Epithelial cell of esophagus (primary cell): ENCODE measurements at regions not wholly inside any gene's neighbourhood (a gene's known extent, or its start where the extent isn't known, plus 50 kb on each side); places are given as distances from the start of the nearest gene placed in this dataset.

Source experiments
- DNase-seq: peaks from one replicate; pipeline ENCODE4 v3.0.0; 2010; ENCODE audit warnings: low read depth
- H3K4me3 ChIP-seq: 2 replicates; pipeline ENCODE4 v1.5.1; 2011; ENCODE audit warnings: mild to moderate bottlenecking, low read length, control low read depth
- CTCF ChIP-seq: IDR thresholded peaks from 2 replicates; pipeline ENCODE4 v1.5.1; 2011; ENCODE audit warnings: low read depth, mild to moderate bottlenecking, low read length, control low read depth, inconsistent platforms; ENCODE audit not compliant: insufficient read depth; ENCODE audit errors: missing control alignments

- no peak overlapping the region for H3K4me3 ChIP-seq
- TF ChIP-seq CTCF = no peak
- DNase-seq = no peak
Observed at GRCh38 chr3:117886147-117886546, 1148.5 kb downstream of the IGSF11 start.

DNA sequence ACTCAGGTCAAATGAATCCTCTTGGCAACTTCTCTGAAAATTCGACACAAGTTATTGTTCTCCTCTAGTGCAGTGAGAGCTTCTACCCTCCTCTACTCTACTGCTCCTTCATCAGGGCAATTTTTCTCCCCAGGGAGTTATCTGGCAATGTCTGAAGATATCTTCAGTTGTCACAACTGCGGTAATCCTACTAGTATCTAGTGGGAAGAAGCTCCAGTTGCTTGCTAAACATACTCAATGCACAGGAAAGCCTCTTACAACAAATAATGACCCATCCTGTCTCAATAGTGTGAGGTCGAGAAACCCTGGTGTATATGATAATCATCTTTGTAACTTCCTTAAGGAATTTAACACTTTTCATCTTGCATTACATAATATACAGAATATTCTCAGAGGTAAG, 1147.6 kb downstream of the IGSF11 start:
- no peak overlapping the region for H3K4me3 ChIP-seq
- no peak for TF ChIP-seq CTCF
- no peak for DNase-seq

DNA sequence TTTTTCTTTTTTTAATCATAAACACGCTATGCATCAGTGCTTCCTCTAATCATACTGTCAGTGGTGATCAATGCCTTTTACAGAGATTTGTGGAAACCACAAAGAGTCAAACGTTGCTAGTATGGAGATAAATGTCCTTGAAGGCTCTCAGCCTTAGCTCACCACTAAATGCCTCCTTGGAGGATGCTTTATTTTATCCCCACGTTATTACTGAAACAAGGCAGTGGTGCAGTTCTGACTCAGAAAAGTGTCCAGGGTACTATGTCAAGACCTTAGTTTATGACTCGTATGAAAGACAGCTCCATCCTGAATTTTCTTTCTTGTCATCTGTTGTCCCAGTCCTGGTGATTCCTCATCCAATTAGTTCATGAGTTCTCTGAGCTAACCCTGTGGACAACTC, 1146.7 kb downstream of the IGSF11 start:
- TF ChIP-seq CTCF = no peak
- no peak for DNase-seq
- H3K4me3 ChIP-seq = no peak overlapping the region

GRCh38 chr3:117892431-117892841, 1142.2 kb downstream of the IGSF11 start:
- TF ChIP-seq CTCF = no peak
- DNase-seq = peak; percentile 43
- H3K4me3 ChIP-seq = no peak overlapping the region

GRCh38 chr3:117893001-117893400, 1141.6 kb downstream of the IGSF11 start:
- DNase-seq = no peak
- TF ChIP-seq CTCF = no peak
- no peak overlapping the region for H3K4me3 ChIP-seq

DNA sequence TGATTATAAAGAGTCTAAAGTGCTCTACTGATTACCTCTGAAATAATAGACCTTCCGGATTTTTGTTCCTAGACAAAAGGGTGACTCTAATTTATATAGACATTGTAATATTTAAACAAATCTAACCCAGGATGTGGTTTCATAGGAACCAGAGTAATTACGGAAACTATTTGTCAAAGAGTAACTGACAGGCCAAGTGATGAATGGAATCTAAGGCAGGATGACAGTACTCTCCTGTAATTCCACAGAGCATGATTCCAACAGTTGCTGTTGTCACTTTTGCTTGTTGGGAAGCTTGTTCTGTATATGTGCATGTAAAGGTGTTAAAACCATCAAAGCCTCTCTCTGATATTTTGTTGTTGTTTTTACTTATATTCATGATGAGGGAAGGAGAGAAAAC, 1141.0 kb downstream of the IGSF11 start:
- peak; percentile 13 for DNase-seq
- no peak overlapping the region for H3K4me3 ChIP-seq
- no peak for TF ChIP-seq CTCF

GRCh38 chr3:117898722-117899522, 1135.7 kb downstream of the IGSF11 start:
- H3K4me3 ChIP-seq = no peak overlapping the region
- DNase-seq = peak; percentile 48
- TF ChIP-seq CTCF = peak; percentile 45
